Activated CD8-positive, alpha-beta T cell treated with anti-CD3 and anti-CD28 coated beads for 36 hours (primary cell): ENCODE measurements at regions not wholly inside any gene's neighbourhood (a gene's known extent, or its start where the extent isn't known, plus 50 kb on each side); places are given as distances from the start of the nearest gene placed in this dataset.

Experiments used
- ATAC-seq: fragments of 200-7000 bp; cut with Tn5 transposase; one replicate; pipeline ENCODE4 v1.10.0; 2021; ENCODE audit warnings: mild to moderate bottlenecking, moderate library complexity
- CTCF ChIA-PET: fragments of 350-600 bp; sonication (Branson Sonifier 250); formaldehyde crosslinking; loops from one replicate; lab custom pipeline; 2021; ENCODE audit warnings: antibody characterized with exemption; lab: Charles Lee
- POLR2A ChIA-PET: fragments of 350-600 bp; sonication (Branson Sonifier 250); formaldehyde crosslinking; loops from one replicate; lab custom pipeline; 2021; ENCODE audit warnings: antibody characterized with exemption; lab: Charles Lee
- DNase-seq: peaks from one replicate; pipeline ENCODE4 v3.0.0-alpha.2; 2020
- H3K27ac Mint-ChIP-seq: one replicate; pipeline ENCODE4 v1.8.0; 2021; ENCODE audit warnings: mild to moderate bottlenecking, mixed read lengths
- H3K27me3 Mint-ChIP-seq: one replicate; pipeline ENCODE4 v1.8.0; 2021; ENCODE audit warnings: mixed read lengths
- H3K36me3 Mint-ChIP-seq: one replicate; pipeline ENCODE4 v1.8.0; 2021; ENCODE audit warnings: low read depth, mixed read lengths
- H3K4me1 Mint-ChIP-seq: one replicate; pipeline ENCODE4 v1.8.0; 2021; ENCODE audit warnings: low read depth, mixed read lengths
- H3K4me3 Mint-ChIP-seq: one replicate; pipeline ENCODE4 v1.8.0; 2021; ENCODE audit warnings: mild to moderate bottlenecking, moderate library complexity, mixed read lengths
- H3K9me3 Mint-ChIP-seq: one replicate; pipeline ENCODE4 v1.8.0; 2021; ENCODE audit warnings: mixed read lengths
- intact Hi-C: fragments of 100-400 bp; cut with micrococcal nuclease; formaldehyde crosslinking; loops from one replicate; pipeline ENCODE4 v1.10.0; 2022
- TF ChIP-seq, protein P1 (sequence below): fragments of 200-600 bp; IDR thresholded peaks from one replicate; pipeline ENCODE4 v1.8.0; 2022; ENCODE audit warnings: antibody characterized with exemption, mild to moderate bottlenecking

DNA sequence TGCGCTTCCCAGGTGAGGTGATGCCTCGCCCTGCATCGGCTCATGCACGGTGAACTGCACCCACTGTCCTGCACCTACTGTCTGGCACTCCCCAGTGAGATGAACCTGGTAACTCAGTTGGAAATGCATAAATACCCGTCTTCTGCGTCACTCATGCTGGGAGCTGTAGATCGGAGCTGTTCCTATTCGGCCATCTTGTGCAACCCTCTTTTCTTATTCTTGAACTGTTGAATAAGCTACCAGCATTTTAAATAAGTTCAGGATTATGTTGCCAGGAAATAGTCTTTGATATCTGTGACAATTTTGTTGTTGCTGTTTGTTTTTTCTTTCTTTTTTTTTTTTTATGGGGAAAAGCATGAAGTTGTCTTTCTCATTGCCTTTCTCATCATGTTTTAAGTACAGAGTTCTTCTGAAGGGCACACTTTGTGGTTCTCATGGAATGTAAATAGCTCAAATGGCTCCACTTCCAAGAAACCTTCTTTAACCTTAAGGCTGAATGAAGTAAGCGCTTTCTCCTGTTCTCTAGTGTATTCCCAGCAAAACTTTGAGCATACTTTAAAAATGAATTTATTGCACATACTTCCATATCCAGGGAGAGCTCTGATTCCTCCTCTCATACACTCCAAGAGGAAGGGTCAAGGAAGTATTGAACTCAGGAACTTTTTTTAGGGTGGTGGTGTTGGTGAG, 468.0 kb upstream of the TBL1XR1 start:
- intact Hi-C loops = no loop called here
- ATAC-seq = no peak
- Mint-ChIP-seq H3K4me3 (no peak overlapping the region), H3K4me1 (peaks cover 1% of the 10 kb centered on the region), H3K36me3 (peaks cover 2% of the 10 kb centered on the region), H3K9me3 (peaks cover 5% of the 10 kb centered on the region), H3K27me3 (no peaks in the 10 kb centered on the region), H3K27ac (no peak overlapping the region)
- no peak for DNase-seq
- ChIA-PET POLR2A (interaction anchor here (0.9 kb wide), 1 partner anchor 41 kb away, joined by 4 read pairs; no protein-coding TSS in a partner anchor), CTCF (interaction anchor here (1.5 kb wide), 1 partner anchor 15 kb away, joined by 4 read pairs; no protein-coding TSS in a partner anchor)
- TF ChIP-seq, protein P1, sequence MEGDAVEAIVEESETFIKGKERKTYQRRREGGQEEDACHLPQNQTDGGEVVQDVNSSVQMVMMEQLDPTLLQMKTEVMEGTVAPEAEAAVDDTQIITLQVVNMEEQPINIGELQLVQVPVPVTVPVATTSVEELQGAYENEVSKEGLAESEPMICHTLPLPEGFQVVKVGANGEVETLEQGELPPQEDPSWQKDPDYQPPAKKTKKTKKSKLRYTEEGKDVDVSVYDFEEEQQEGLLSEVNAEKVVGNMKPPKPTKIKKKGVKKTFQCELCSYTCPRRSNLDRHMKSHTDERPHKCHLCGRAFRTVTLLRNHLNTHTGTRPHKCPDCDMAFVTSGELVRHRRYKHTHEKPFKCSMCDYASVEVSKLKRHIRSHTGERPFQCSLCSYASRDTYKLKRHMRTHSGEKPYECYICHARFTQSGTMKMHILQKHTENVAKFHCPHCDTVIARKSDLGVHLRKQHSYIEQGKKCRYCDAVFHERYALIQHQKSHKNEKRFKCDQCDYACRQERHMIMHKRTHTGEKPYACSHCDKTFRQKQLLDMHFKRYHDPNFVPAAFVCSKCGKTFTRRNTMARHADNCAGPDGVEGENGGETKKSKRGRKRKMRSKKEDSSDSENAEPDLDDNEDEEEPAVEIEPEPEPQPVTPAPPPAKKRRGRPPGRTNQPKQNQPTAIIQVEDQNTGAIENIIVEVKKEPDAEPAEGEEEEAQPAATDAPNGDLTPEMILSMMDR = no peak

GRCh38 chr3:177672252-177672911, 475.1 kb upstream of the TBL1XR1 start:
- CTCF ChIA-PET = no interaction called here

DNA sequence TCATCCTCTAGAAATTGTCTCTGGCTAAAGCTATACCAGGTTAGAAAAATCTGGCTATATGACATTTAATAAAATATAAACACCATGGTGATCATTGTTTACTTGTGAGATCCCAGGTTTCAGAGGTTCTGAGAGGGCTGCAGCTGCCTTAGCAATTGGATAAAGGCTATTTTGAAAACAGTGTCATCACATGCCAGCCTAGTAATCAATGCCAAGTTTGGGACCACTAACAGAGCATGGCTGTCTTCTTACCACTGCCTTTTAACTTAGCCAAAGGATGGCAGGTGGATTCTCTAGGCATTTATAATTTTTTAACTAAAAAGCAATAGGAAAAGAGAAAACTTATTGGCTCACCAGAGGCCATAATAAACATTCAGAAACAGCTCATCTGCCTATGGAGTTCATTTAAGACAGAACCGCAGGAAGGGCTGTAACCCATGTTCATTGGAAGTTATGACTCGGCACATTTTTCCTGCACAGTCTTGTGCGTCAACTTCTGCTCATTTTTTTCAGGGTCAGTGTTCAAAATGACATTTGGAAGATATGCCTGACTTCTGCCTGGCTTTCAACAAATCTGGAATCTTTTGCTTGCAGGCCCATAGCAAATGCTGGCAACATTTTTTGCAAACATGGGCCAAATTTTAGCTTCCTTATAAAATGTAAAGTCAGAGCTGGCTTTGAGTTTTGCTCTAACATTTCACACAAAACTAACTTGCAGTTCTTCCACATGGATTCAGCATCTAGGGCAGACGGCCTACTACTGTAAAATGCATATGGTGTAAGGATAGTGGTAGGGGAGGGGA, 476.0 kb upstream of the TBL1XR1 start:
- Mint-ChIP-seq H3K36me3 (no peaks in the 10 kb centered on the region), H3K27me3 (no peaks in the 10 kb centered on the region), H3K9me3 (no peaks in the 10 kb centered on the region), H3K4me3 (no peak overlapping the region), H3K27ac (no peak overlapping the region), H3K4me1 (peaks cover 3% of the 10 kb centered on the region)
- intact Hi-C loops = no loop called here
- TF ChIP-seq, protein P1 = no peak
- POLR2A ChIA-PET = no interaction called here
- CTCF ChIA-PET = interaction anchor here (0.6 kb wide), 1 partner anchor 10 kb away, joined by 3 read pairs; no protein-coding TSS in a partner anchor
- ATAC-seq = no peak
- DNase-seq = no peak

More at GRCh38 chr3:177672252-177672911, 475.1 kb upstream of the TBL1XR1 start:
- Mint-ChIP-seq H3K36me3 (no peaks in the 10 kb centered on the region), H3K27ac (no peak overlapping the region), H3K27me3 (no peaks in the 10 kb centered on the region), H3K4me3 (no peak overlapping the region), H3K4me1 (peaks cover 3% of the 10 kb centered on the region), H3K9me3 (no peaks in the 10 kb centered on the region)
- intact Hi-C loops = no loop called here
- DNase-seq (no peak), ATAC-seq (no peak)
- TF ChIP-seq, protein P1 = no peak
- POLR2A ChIA-PET = no interaction called here

GRCh38 chr3:177674186-177674585, 476.9 kb upstream of the TBL1XR1 start:
- no peak overlapping the region for H3K4me3 Mint-ChIP-seq
- ChIA-PET CTCF (no interaction called here), POLR2A (no interaction called here)
- H3K4me1 Mint-ChIP-seq = peaks cover 8% of the 10 kb centered on the region
- H3K36me3 Mint-ChIP-seq = no peaks in the 10 kb centered on the region
- TF ChIP-seq, protein P1 = no peak
- no peaks in the 10 kb centered on the region for H3K9me3 Mint-ChIP-seq
- ATAC-seq (no peak), DNase-seq (no peak)
- H3K27ac Mint-ChIP-seq = no peak overlapping the region
- H3K27me3 Mint-ChIP-seq = no peaks in the 10 kb centered on the region
- intact Hi-C loops = no loop called here
